ENCODE measurements at regions not wholly inside any gene's neighbourhood (a gene's known extent, or its start where the extent isn't known, plus 50 kb on each side); places are given as distances from the start of the nearest gene placed in this dataset.

DNA sequence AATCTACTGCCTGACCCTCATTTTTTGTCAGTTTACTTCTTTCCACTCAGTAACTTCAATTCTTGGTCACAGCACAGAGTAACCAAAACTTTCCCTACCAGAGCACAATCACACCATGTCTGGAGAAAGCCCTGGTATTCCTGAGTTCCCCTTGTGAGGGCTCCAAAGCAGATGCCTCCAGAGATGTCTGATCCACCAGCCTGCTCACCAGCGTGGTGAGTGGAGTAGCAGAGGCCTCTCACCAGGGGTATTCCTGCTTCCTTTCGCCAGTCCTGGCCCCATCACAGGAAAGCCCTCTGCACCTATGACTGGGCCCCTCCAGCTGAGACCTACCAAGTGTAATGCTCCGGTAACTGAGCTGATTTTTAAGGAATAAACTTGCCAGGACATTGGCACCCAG lies 205.4 kb upstream of the HS3ST3A1 start:
- TF ChIP-seq JUN (IDR thresholded peaks at IDR 0.05; ENCODE audit: borderline replicate concordance, insufficient read depth, insufficient read length, low read depth) = no peak
- TF ChIP-seq CTCF (IDR thresholded peaks at IDR 0.05; ENCODE audit: extremely low read depth in 1 of 2, insufficient read depth in 1 of 2, low read depth in 1 of 2, low read length in 2 of 2) = no peak
- TF ChIP-seq EZH2 (IDR thresholded peaks at IDR 0.05; ENCODE audit: borderline replicate concordance, low read depth, low read length, severe bottlenecking) = no peak
- no peak for TF ChIP-seq FOS (IDR thresholded peaks at IDR 0.05; ENCODE audit: borderline replicate concordance, insufficient read depth, low read length)
- TF ChIP-seq POLR2A (IDR thresholded peaks at IDR 0.05; ENCODE audit: low read depth, low read length) = no peak
- TF ChIP-seq, protein P1, sequence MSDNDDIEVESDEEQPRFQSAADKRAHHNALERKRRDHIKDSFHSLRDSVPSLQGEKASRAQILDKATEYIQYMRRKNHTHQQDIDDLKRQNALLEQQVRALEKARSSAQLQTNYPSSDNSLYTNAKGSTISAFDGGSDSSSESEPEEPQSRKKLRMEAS (IDR thresholded peaks at IDR 0.05; ENCODE audit: insufficient read depth, insufficient read length) = no peak

Measured in endothelial cell of umbilical vein (primary cell).